ENCODE measurements at regions not wholly inside any gene's neighbourhood (a gene's known extent, or its start where the extent isn't known, plus 50 kb on each side); places are given as distances from the start of the nearest gene placed in this dataset.
A peak's percentile ranks its signal among the peaks of the same experiment; 100 is the strongest.

DNA sequence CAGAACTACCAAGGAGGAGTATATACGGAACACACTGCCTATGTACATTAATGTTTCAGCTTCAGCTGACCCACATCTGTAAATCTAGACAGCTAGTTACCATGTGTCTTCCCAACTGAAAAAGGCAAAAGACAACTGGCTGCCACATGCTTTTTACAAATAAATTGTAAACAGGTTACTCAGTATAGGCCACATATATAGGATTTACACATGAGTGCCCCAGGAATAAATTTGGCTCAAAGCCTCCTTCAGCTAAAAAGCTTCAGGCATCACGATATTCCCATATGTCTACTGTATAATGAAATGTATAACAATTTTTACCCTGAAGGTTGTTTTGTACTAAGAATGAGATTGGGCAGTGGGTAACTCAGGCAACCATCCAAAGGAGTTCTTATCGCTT, 175.9 kb upstream of the BMP4 start:
- DNase-seq: no peak

DNA sequence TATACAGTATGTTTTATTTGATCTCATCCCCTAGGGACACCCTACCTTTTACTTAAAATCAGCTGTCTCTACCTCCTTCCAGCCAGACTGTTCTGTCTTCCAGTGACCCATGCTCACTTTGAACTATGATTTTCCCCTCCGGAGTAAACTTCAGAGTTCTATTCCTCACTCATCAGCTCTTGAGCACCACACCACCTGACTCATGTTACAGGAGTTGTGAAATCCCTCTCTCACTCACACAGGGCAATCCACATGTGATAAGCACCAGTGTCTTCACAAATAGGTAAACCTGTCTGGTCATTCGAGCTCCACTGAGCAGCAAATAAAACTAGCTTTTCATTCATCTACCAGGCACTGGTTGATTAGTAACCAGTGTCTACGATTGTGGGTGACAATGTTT, 177.3 kb upstream of the BMP4 start:
- no peak for DNase-seq

DNA sequence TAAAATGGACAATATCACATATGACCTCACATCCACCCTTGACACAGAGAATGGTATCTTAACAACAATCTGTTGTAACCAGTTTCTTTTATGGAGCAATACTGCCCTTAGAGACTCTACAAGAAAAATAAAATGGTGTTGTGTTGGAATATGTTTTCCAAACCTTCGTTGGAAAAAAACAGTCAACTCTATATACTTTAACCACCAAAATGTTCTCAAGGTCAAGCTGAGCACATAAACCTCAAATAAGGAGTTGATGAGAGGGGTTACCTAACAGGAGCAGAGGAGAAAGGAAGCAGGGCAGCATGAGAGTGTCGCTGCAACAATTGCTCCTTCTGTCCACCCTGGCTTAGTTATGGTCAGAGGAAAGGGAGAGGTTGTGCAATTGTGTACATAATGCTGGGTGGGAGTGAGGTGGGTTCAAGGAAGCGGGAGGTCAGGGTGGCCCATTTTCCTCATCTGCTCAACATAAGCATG, 179.2 kb upstream of the BMP4 start:
- no peak for DNase-seq

DNA sequence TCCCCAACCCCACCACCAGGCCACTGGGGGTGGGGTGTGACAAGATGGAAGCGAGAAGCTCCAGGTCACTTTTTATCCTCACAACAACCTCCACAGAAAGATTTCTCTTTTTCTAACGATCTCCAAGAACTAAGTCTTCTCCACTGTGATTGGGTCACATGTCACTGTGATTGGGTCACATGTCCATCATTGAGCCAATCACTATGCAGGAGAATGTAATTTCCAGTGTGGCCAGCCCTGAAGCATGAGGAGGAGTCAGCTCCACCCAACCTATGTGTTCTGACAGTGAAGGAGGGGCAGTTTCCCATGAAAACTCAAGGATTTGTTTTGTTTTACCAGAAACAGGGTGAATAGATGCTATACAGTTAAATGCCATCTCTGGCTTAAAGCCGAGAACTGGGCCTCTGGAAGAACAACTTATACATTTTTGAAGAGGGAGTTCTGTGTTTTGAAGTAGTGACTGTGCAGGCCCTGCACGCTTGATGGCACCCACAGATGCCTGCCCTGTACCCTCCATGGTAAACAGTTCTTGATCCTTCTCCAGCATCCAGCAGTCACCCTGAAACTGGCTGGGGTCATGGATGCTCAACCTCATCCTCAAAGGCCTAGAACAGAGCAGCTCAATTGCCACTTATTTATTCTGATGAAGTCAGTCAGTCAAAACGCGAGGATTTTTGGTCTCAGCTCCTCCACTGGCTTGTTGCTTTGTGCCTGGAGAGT, 180.4 kb upstream of the BMP4 start:
- no peak for DNase-seq

DNA sequence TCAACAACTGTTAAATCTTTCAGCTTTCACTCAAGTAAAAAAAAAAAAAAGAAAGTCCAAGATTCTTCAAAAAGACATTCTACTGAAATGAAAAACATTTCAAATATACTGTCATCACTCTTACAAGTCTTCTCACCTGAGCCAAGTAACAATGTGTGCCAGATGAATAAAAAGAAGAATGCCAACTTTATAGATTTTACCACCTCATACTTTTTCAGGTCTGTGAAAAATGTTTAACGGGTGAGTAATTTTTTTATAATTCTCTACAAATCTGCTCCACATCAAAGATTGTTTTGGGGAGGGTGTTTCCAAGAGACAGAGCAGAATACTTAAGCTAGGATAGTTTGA, 181.0 kb upstream of the BMP4 start:
- DNase-seq: no peak

DNA sequence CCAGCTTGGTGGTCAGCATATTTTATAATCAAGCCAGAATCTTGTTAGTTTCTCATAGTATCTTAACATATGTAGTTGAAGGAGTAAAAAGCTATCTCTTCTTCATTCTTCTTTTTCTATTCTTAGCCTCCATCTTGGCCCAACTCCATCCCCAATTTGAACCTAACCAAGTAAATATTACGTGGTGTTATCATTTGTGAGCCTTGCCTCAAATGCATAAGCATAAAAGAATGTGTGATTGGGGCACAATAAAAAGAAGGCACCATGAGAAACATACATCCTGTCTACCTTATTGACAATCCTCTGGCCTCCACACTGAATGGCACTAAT, 181.4 kb upstream of the BMP4 start:
- DNase-seq: no peak

DNA sequence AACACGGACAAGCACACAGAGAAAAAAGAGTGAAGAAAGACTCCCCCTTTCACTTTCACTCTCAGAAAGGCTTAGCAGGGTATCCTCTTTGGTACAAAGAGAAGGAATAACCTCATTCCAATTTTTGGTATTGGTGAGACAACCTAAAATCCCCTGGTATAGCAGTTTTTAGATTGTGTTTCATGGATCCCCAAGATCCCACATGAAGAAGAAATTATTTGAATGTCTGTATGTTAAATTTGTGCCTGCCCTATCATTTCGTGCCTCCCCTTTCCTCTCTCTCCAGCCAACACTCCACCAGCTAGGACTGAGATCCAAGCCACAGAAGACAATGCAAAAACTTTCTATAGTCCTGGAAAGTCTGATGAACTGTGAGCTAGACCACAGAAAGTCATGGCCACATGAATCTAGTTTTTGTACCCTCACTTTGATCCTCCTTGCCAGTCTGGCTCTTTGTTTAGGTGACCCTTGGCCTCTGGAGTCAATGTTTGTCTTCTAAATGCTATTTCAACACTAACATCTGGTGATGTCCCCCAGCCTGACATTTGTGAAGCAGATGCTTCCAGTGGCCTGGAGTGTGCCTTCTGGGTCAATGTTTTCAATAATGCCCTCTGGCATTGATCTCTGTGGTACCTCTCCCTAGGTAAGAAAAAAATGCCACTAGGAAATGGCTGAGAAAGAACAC, 181.9 kb upstream of the BMP4 start:
- DNase-seq: no peak

DNA sequence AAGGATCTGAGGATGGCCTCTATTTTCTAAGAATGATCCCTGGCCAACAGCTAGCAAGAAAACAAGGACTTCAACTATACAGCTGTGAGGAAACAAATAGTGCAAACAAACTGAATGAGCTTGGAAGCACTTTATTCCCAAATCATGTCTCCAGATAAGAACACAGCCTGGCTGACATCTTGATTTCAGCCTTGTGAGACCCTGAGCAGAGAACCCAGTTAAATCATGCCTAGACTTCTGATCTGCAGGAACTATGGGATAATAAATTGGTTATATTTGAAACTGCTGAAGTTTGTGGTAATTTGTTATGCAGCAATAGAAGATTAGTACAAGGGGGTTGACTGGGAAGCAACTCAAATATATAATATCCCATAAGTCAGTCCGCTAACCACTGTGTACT, 183.9 kb upstream of the BMP4 start:
- DNase-seq: no peak

DNA sequence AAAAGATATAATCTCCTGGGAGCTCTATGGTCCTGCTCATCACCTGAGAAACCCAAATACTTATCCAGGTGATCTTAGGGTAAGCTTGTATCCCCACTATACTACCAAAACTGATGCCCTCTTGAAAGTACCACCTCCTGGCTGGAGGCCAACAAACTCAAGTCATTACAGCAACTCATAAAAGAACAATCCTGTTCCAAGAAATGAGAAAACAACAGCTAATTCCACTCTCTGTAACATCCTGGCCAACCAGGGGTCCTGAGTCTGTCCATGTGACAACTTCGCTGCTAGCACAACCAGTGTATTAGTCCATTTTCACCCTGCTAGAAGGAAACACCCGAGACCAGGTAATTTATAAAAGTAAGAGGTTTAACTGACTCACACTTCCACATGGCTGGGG, 190.0 kb upstream of the BMP4 start:
- DNase-seq: no peak

DNA sequence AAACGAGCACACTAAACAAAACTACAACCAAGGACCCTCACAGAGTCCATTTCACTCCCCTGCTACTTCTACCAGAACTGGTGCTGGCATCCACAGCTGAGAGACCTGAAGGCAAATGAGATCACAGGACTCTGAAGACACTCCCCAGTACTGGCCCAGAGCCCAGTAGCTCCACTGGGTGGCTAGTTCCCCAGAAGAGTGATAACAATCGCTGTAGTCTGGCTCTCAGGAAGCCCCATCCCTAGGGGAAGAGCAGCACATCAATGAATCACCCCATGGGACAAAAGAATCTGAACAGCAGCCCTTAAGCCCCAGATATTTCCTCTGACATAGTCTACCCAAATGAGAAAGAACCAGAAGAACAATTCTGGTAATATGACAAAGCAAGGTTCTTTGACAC, 190.7 kb upstream of the BMP4 start:
- DNase-seq: no peak

DNA sequence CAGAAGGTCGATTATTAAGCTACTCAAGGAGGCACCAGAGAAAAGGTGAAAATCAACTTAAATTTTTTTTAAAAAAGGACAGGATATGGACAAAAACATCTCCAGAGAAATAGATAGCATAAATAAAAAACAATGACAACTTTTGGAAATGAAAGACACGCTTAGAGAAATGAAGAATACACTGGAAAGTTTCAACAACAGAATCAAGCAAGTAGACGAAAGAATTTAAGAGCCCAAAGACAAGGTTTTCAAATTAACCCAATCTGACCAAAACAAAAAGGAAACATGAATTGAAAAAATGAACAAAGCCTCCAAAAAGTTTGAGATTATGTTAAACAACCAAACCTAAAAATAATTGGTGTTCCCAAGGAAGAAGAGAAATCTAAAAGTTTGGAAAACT, 191.1 kb upstream of the BMP4 start:
- no peak for DNase-seq

DNA sequence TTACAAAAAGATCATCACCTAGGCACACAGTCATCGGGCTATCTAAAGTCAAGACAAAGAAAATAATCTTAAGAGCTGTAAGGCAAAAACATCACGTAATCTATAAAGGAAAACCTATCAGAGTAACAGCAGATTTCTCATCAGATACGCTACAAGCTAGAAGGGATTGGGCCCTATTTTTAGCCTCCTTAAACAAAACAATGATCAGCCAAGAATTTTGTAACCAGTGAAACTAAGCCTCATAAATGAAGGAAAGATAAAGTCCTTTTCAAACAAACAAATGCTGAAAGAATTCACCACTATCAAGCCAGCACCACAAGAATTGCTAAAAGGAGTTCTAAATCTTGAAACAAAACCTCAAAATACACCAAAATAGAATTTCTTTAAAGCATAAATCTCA, 191.6 kb upstream of the BMP4 start:
- no peak for DNase-seq

DNA sequence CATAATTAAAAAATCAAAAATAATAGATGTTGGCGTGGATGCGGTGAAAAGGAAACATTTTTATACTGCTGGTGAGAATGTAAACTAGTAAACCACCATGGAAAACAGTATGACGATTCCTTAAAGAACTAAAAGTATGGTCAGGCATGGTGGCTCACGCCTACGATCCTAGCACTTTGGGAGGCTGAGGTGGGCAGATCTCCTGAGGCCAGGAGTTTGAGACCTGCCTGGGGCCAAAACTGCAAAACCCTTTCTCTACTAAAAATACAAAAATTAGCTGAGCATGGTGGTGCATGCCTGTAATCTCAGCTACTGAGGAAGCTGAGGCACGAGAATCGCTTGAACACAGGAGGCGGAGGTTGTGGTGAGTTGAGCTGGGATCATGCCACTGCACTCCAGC, 195.7 kb upstream of the BMP4 start:
- DNase-seq: no peak

DNA sequence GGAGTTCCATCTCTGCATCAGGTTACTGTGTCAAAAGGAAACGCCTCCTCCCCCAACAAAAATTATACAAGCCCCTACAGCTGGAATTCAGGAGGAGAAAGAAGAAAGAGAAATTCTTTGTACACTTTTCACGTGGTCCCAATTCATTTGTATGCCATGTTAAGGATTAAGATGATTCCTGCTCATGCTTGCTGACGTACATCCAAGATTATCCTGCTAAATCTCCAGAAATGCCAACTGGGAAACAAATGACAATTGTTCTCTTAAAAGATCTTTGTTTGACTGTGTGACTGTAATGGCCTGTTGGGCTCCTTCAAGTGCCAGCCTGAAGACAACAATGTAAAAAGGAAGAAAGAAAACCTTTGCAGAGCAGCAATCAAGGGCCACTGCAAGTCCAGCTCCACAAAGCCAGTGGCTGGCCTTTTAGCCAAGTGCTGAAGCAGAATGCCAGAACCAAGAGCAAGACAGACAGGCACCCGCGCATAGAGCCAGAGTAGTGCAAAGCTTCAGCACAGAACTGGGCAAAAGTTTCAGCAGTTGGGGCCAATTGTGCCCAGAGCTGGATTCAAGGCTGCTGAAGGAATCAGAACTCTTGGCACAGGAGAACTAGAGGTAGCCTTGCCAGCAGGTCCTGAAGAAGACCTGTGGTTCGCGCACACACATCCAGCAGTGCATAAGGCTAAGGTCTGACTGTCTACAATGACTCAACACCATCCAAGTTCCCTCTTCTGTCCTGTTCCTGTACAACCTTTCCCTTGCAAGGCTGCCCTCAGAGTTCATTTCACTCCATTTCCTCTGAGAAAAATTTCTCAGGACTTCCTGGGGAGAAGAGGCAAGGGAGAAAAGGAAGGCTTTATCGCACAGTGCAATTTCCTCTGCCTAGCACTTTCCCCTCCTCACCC, 209.7 kb upstream of the BMP4 start:
- no peak for DNase-seq

DNA sequence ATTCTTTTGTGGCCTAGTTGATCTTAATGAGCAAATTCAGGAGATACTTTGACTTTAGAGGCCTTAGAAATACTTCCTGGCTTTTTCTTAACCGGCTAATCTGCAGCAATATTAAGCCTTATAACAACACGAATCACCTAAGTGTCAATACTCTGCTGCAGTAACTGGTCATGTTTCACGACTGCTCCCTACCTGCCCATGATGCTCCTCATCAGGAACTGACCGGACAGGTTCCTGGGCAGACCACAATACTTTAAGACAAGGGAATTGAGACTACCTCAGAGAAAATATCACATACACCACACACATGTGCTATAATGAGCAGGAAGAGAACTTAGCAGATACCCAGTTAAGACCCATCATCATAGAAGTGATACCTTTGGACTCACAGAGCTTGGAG, 211.9 kb upstream of the BMP4 start:
- no peak for DNase-seq

DNA sequence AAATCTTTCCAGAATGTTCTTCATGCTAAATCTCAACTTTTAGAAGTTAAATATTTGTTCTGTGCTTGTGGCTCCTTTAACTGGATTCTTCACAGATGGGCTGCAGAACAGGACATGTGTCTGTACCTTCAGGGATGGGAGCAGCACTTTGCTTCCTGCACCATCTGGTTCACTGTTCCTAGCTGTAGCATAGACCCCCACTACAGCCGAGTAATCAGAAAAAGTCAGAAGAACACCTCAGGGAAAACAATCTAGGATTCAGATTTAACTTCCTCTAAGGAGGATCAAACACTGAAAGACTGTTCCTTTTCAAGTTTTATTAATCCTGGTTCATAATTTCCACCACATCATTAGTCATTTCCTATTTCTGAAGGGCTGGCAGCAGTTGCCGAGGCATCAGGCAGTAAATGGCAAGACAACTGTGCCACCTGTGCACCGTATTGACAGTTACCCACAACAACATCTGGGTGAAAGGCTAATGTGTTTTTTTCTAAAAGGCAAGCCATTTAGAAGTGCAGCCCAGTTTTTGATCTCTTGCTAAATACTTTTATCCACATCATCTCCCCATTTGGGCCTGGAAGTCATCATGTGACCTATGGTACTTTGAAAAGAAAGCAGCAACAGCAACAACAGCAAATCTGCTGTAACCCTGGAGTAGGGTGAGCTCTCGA, 212.8 kb upstream of the BMP4 start:
- no peak for DNase-seq

DNA sequence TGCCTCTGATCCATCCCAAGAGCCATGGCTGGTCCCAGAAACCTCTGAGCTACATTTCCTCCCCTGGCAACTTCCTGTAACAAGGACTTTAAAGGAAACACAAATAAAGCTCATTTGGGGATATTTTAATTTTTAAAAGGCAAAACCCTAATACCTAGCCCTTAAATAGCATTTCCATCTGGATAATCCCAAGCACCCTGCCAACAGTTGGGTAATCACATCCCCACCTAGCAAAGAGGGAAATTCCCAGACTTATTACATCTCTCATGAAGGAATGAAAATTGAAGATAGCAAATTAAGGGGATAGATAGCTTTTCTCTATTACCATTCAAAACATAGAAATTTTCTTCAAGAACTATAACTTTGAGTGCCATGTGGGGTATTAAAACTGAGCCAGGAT, 213.7 kb upstream of the BMP4 start:
- DNase-seq: no peak

DNA sequence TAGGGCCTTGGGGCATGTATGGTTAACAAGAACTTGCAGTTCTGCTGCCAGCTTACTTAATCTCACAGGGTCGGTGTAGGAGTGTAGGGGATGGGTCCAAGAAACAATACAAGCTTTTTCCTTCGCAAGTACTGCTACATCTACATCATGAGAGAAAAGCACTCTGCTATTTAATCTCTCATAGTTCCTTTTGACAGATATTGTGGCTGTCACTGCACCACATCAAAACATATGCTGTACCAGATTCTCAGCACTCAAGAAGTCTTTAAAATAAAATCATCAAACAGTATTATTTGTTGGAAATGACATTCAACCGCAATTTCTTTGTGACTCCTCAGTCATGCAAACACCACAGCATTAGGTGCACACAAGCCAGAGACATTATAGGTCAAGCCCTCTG, 215.5 kb upstream of the BMP4 start:
- no peak for DNase-seq

DNA sequence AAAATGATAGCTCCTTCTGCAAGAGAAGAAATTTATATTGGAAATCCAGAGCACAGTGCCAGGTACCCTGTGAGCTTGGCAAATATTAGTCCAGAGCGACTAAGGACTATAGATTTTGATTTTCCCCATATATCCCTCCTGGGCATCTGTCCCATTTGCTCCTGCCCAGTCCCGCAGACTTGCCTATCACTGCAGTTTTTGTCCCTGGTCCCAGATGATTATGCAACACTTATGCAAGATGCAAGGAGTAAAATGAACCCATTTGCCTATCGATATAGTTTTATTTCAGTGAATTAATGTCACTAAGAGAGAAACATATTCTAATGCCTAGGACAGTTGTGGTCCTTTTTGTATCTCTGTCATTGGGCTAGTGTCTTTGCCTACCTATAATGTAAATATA, 215.9 kb upstream of the BMP4 start:
- no peak for DNase-seq

DNA sequence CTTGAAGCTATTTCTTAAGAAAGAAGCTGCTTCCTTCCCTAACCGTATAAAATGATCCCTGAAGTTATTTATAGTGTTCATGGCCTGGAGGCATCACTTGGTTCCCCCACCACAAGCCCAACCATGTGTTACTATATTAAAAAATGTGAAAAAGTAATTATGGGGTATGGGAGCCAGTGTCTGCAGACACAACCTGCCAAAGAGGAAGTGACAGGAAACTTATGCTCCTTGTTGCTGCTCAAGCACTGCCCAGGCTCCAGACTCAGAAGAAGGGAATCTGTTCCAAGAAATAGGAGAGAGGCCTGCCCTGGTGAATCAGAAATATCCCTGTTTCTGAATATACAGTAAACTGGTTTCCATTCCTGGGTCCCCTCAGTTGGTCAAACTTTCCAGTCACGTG, 217.2 kb upstream of the BMP4 start:
- DNase-seq: no peak

DNA sequence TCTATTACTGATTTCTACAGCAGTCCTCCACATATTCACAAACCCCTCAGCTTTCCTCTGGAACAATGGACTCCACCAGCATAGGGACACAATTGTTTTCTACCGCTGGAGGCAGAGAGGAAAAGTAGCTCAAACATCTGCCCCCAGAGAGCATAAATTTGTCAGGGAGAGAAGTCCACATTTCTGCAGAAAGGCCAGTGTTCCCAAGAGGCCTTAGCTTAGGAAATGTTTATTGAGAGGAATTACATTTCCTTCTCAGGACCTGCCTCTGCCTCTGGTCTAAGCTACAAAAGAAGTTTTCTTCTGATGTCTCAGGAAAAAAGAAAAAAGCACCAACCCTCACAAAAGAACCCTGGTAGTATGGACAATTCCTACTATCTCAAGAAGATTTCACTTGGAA, 217.8 kb upstream of the BMP4 start:
- no peak for DNase-seq

DNA sequence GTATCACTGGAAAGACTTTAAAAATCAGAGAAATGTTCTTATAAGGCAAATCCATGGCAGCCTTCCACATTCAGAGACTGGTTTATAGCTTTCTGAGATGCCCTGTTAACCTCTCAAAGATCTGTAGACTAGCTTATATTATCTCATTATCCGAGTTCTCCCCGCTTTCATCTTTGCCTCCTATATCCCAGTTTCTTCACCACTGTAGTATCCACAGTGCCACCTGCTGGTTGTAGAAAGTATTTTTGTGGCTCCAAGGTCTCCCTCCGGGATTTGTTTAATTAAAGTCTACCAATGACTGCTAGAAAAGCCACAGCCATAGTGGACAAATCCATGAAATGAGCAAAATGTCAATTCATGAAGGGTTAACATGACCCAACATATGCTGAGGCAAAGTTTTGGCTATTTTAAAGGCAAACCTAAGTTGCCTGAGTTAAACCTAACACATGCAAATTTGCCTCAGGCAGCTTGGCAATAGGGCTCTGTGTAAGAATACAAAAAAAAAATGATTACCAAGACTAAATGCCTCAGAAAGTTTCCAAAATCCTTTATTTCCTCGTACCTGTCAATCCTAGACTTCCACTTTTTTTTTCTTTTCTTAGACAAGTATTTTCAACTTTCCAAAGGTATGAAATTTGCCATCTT, 218.8 kb upstream of the BMP4 start:
- DNase-seq: peak; percentile 19

DNA sequence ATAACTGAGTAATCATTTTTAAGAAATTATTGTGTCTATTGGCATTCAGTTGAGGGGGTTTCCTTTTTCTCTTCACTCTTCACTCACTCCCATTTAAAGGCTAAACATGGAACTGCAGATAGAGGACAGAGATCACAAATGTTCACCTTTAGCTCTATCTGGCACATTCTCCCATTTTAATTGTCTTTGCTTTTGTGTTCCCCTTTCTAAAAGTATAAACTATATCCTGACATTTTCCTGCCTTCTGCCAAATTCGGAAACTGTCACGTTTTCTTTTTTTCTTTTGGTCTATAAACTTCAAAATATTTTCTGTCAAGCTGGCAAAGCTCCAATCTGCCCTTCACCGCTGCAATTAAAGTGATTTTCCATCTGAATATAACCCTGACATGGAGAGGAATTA, 219.8 kb upstream of the CDKN3 start:
- no peak for DNase-seq
